ENCODE measurements at regions not wholly inside any gene's neighbourhood (a gene's known extent, or its start where the extent isn't known, plus 50 kb on each side); places are given as distances from the start of the nearest gene placed in this dataset.
"Not testable (repeated sequence)": the region's sequence is repeated elsewhere in the genome, so short reads cannot be mapped to it uniquely, and the experiment has no call there.

DNA sequence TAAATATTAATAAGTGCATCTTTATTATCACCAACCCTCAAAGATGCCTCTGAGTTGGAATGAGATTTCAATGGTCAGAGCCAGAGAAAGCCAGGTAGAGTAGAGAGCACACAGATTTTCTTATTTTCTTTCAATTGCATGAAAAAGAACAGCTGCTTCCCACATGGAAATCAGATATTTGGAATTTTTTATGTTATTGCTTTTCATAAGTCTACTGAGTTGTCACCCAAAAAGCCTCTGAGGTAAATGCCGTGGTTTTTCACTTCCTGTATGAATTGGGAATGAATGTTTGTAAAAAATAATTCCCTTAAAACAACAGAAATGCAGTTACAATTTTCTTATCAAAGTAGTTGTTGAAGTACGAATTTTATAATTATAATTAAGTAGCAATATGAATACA lies 563.1 kb downstream of the RFPL4B start:
- H3K4me1 Mint-ChIP-seq = no peaks in the 10 kb centered on the region
- no peaks in the 10 kb centered on the region for H3K27me3 Mint-ChIP-seq
- no peak overlapping the region for H3K27ac Mint-ChIP-seq
- DNase-seq (no peak), ATAC-seq (no peak)
- no peaks in the 10 kb centered on the region for H3K36me3 Mint-ChIP-seq
- H3K9me3 Mint-ChIP-seq (ENCODE audit: low read depth) = peaks cover 4% of the 10 kb centered on the region
- CTCF ChIA-PET = no interaction called here
- no peak overlapping the region for H3K4me3 Mint-ChIP-seq

DNA sequence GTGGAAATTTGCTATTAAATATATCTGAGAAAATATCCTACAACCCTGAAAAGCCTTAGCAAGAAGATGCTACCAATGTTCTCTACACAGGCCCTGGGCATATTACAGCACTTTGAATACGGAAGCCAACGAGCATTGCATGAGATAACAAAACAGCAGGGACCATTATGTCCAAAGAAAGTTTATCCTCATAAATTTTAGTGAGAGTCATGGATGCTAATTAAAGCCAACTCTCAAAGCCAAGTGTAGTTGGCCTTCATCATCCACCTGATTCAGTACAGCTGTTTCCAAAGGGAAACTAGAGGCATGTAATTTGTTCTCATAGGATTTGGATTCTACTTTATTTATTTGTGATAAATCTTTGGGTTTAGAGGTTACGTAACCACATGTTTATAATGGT lies 564.8 kb downstream of the RFPL4B start:
- CTCF ChIA-PET = no interaction called here
- DNase-seq (no peak), ATAC-seq (no peak)
- Mint-ChIP-seq H3K27me3 (no peaks in the 10 kb centered on the region), H3K27ac (no peak overlapping the region), H3K4me3 (no peak overlapping the region), H3K4me1 (no peaks in the 10 kb centered on the region), H3K36me3 (no peaks in the 10 kb centered on the region), H3K9me3 (ENCODE audit: low read depth) (peaks cover 4% of the 10 kb centered on the region)

DNA sequence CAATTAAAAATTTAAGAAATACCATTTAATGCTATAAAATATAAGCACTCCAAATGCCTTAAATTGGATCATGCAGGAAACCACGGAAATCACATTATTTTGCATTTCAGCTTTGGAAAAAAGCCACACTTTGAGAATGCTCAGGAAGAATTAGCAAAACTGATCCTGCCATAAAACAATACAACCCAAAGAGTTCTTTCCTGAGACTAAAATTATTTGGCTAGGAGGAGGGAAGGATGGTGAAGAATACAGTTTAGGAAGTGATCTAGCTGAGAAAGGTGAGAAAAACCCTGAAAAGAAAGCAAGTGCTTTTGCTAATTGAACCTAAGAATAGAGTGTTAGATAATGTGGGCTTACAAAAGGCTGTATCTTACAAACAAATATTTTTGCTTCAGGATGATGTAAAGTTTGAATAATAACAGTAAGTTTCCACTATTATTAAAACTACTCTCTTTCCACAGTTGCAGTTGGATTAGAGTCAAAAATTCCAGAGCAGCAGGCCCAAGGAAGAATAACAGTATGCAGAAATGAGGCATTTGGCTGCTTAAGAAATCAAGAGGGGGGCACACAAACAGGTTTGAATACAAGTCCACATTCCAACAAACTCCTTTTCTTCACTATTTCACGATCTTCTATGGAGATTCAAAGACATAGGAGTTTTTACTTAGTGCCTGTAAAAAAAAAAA lies 565.4 kb downstream of the RFPL4B start:
- Mint-ChIP-seq H3K36me3 (no peaks in the 10 kb centered on the region), H3K4me3 (no peak overlapping the region), H3K4me1 (no peaks in the 10 kb centered on the region), H3K27ac (no peak overlapping the region), H3K27me3 (no peaks in the 10 kb centered on the region), H3K9me3 (ENCODE audit: low read depth) (peaks cover 4% of the 10 kb centered on the region)
- DNase-seq = no peak
- no peak for ATAC-seq
- CTCF ChIA-PET = no interaction called here

DNA sequence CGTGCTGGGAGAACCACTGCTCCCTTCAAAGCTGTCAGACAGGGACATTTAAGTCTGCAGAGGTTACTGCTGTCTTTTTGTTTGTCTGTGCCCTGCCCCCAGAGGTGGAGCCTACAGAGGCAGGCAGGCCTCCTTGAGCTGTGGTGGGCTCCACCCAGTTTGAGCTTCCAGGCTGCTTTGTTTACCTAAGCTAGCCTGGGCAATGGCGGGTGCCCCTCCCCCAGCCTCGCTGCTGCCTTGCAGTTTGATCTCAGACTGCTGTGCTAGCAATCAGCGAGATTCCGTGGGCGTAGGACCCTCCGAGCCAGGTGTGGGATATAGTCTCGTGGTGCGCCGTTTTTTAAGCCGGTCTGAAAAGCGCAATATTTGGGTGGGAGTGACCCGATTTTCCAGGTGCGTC lies 572.6 kb downstream of the RFPL4B start:
- CTCF ChIA-PET; H3K9me3 Mint-ChIP-seq (ENCODE audit: low read depth); H3K4me3 Mint-ChIP-seq; H3K27ac Mint-ChIP-seq; H3K36me3 Mint-ChIP-seq; H3K4me1 Mint-ChIP-seq; DNase-seq; H3K27me3 Mint-ChIP-seq; ATAC-seq: not testable (repeated sequence)

DNA sequence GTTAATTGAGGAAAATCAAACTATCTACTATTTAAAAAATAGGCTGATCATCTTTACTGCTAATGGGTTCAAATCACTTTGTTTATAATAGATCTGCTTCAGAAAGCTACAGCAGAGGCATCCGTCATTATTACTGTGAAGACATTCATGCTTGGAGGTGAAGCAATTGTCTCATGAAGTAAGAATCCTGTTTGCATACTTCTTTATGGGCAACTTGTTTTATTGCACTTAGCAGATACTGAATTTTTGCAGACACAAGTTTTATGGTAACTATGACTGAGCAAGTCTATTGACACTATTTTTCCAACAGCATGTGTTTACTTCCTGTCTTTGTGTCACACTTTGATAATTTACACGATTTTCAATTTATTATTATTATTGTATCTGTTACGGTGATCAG lies 573.9 kb downstream of the RFPL4B start:
- ATAC-seq (no peak), DNase-seq (no peak)
- H3K27ac Mint-ChIP-seq = no peak overlapping the region
- no peak overlapping the region for H3K4me3 Mint-ChIP-seq
- no peaks in the 10 kb centered on the region for H3K27me3 Mint-ChIP-seq
- peaks cover 3% of the 10 kb centered on the region for H3K9me3 Mint-ChIP-seq (ENCODE audit: low read depth)
- CTCF ChIA-PET = no interaction called here
- H3K4me1 Mint-ChIP-seq = no peaks in the 10 kb centered on the region
- no peaks in the 10 kb centered on the region for H3K36me3 Mint-ChIP-seq

DNA sequence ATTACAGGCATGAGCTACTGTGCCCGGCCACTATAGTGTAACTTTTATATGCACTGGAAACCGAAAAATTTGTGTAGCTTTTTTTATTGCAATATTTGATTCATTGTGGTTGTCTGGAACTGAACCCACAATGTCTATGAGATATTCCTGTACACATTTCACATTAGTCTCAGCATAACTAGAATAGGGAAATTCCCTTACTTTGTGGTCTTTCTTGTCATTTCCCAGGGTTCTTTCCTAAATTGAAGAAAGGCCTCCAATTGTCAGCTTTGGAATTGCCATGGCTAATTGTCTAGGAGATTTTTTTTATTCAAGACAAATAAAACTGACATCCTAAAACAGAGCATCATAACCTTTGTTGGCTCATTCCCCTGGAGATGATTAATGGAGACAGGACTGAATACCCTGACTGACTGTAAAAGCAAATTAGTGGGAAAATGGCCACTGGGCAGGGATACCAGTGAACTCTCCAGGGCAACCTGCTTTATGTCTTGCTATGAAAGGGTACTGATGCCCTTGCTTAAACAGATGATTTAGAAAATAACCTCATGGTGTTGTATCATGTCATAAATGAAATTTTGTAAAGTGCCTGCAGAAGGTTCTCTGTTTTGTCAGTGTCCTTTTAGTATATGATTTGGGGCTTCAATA lies 576.9 kb downstream of the RFPL4B start:
- DNase-seq = no peak
- ATAC-seq = no peak
- no peak overlapping the region for H3K4me3 Mint-ChIP-seq
- H3K36me3 Mint-ChIP-seq = no peaks in the 10 kb centered on the region
- no peaks in the 10 kb centered on the region for H3K27me3 Mint-ChIP-seq
- CTCF ChIA-PET = no interaction called here
- H3K4me1 Mint-ChIP-seq = no peaks in the 10 kb centered on the region
- no peak overlapping the region for H3K27ac Mint-ChIP-seq
- peaks cover 3% of the 10 kb centered on the region for H3K9me3 Mint-ChIP-seq (ENCODE audit: low read depth)

DNA sequence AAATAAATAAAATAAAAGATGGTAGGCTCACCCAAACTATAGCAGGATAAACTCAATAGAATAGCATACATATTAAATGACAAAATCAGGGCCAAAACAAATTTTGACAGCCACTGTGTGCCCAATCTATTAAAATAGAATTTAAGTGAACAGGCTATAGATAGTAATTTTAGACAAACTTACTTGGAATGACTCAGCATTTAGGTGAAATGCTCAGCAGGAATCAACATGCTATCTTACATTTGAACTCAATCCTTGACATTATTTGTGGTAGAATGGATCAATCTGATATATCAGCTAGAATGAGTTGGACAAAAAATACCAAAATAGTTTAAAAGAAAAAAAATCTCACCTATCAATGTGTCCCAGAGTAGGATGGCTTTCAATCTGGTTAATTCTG lies 578.6 kb downstream of the RFPL4B start:
- Mint-ChIP-seq H3K9me3 (ENCODE audit: low read depth) (peaks cover 3% of the 10 kb centered on the region), H3K4me1 (no peaks in the 10 kb centered on the region), H3K4me3 (no peak overlapping the region), H3K36me3 (no peaks in the 10 kb centered on the region), H3K27me3 (no peaks in the 10 kb centered on the region), H3K27ac (no peak overlapping the region)
- CTCF ChIA-PET = no interaction called here
- DNase-seq = no peak
- no peak for ATAC-seq

DNA sequence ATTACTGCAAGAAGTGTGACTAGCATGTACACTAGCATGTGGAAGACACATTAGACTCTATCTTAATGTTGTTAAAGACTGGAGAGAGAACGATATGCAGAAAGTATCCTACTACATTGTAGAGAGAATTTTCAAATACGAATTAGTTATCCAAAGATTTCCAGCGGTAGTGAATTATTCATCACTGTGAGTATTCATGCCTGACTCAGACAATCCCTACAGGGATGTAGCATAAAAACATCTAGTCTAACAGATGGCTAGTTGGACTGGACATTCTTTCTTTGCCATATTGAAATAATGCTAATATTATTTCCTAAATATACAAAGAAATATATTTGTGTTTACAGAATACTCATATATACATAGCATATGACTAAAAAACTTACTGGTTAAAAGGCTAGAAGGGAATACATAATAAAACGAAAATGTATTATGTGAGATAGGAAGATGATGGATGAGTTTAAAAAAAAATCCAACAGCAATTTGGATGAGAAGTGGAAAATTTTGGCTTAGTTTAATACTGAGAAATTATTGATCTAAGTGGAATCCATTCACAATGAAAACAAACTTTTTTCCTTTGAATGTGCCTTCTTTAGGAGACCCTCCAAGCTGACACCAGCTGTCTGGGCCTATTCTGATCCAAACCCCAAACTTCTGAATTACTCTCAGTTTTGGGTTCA lies 580.7 kb downstream of the RFPL4B start:
- peaks cover 4% of the 10 kb centered on the region for H3K9me3 Mint-ChIP-seq (ENCODE audit: low read depth)
- ATAC-seq (no peak), DNase-seq (no peak)
- H3K36me3 Mint-ChIP-seq = no peaks in the 10 kb centered on the region
- no peak overlapping the region for H3K27ac Mint-ChIP-seq
- H3K4me3 Mint-ChIP-seq = no peak overlapping the region
- CTCF ChIA-PET = no interaction called here
- no peaks in the 10 kb centered on the region for H3K27me3 Mint-ChIP-seq
- no peaks in the 10 kb centered on the region for H3K4me1 Mint-ChIP-seq

DNA sequence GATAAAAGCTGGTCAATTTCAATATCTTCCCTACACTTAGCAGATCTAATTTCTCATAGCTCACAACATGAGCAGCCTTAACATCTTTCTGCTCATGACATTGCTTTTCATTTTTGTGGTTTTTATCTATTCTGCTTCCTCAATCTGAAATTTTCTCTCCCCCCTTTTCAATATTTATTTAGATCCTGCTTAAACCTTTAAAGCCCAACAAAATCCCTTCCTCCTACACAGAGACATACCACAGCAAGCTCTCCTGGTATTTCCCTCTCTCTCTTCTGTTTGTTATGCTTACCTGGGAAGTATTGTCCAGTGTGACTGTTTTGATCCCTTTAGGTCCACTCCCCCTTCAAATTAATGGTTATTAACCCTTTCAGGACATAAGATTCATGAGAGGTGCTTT lies 582.5 kb downstream of the RFPL4B start:
- CTCF ChIA-PET = no interaction called here
- H3K27me3 Mint-ChIP-seq = no peaks in the 10 kb centered on the region
- H3K9me3 Mint-ChIP-seq (ENCODE audit: low read depth) = peaks cover 4% of the 10 kb centered on the region
- DNase-seq (no peak), ATAC-seq (no peak)
- H3K36me3 Mint-ChIP-seq = no peaks in the 10 kb centered on the region
- H3K27ac Mint-ChIP-seq = no peak overlapping the region
- H3K4me3 Mint-ChIP-seq = no peak overlapping the region
- H3K4me1 Mint-ChIP-seq = no peaks in the 10 kb centered on the region

DNA sequence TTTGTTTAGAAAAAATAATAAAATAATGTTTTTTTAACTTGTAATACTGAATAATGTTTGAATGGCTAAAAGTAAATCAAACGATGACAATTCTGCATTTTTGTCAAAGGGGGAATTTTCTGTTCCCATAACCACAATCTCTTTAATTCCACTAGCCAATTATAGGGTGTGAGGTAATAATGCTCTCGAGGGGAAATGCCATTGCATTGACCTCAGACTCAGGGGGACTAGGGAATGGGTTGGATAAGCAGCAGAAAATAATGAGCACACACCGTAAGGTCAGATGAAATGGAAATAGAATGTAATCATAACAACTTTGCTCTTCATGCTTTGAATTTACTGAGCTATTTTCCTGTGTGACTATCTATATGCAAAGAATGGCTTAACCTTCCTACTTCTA lies 584.7 kb downstream of the RFPL4B start:
- Mint-ChIP-seq H3K27ac (no peak overlapping the region), H3K4me1 (no peaks in the 10 kb centered on the region), H3K27me3 (no peaks in the 10 kb centered on the region), H3K4me3 (no peak overlapping the region), H3K36me3 (no peaks in the 10 kb centered on the region), H3K9me3 (ENCODE audit: low read depth) (peaks cover 4% of the 10 kb centered on the region)
- CTCF ChIA-PET = no interaction called here
- ATAC-seq (no peak), DNase-seq (no peak)

DNA sequence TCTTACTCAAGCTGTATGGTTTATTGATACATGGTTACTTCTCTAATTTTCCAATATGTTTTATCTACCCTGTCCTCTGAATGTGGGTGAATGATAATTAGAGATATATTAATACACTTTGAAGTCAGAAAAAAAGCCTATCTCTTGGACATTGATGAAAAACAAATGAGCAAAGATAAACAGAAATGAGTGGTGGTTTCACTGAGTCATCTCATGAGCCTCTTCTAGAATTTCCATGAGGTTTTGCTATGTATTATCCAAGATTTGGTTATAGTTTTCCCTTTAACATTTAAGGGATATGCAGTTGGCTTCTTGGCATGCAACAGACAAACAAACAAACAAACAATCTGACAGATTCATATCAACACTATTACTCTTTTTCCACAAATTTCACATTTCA lies 586.8 kb downstream of the RFPL4B start:
- CTCF ChIA-PET = no interaction called here
- DNase-seq (no peak), ATAC-seq (no peak)
- no peaks in the 10 kb centered on the region for H3K4me1 Mint-ChIP-seq
- H3K4me3 Mint-ChIP-seq = no peak overlapping the region
- H3K27ac Mint-ChIP-seq = no peak overlapping the region
- peaks cover 7% of the 10 kb centered on the region for H3K9me3 Mint-ChIP-seq (ENCODE audit: low read depth)
- no peaks in the 10 kb centered on the region for H3K36me3 Mint-ChIP-seq
- H3K27me3 Mint-ChIP-seq = no peaks in the 10 kb centered on the region

DNA sequence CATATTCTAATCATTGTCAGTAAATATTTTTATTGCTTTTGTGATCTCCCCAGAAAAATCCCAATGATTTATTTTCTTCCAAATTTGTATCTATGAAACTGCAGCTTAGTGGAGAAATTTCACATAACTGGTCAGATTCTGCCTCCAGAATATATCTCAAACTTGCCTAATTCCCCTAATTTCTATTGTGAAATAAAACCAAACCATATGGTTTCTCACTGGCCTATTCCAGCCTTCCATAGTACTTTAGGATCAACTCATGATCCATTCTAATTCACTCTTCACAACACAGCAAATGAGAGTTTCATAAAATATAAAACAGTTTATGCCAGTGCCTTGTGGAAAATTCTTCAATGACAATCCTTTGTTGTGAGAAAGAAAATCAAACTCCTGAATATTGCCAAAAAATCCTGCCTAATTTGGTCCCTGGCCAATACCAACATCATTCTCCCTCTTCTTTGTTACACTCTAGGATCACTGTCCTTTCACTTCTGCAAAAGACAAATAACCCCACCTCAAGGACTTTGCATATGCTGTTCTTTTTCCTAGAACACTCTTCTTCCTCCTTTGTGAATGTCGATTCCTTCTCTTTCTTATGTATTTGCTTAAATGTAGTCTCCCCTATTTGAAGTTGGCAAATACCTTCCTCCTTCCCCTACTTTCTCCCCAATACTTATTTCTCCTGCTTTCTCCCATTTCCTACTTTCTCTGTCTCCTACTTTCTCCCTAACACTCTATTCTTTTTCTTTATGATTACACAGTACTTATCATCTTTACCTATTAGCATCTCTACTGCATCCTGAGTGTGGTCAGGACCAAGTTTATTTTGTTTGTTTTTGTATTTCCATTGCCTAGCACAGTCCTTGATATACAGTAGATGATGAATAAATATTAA lies 587.5 kb downstream of the RFPL4B start:
- H3K27ac Mint-ChIP-seq = no peak overlapping the region
- DNase-seq = no peak
- H3K4me3 Mint-ChIP-seq = no peak overlapping the region

DNA sequence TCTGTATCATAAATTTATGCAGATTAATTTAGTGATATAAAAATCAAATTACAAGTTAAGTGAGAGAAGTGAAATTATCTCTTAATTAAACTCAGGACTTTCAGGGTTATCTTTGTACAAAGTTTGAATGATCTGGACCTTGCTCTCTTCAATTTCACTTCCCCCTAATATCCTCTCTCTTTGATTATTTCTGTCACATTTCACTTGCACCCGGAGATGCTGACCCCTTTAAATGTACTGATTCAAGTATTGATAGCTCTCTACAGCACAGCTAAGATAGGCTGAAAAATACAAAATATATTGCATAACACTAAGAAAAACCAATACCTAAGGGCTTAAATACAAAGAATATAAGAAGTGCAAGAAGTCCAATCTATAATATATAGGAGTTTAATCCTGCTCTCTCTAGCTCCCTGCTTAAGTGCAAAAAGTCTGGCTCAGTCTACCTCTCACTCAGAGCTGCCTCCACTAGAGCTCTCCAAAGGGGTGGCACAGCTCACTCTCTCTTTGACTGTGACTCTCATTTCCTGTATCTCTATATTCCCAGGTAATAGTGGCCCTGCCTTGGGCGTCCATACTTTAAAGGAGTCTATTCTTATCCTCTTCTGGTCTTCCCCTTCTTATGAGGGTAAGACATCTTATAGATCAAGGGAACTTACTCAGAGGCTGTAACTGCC lies 588.4 kb downstream of the RFPL4B start:
- H3K9me3 Mint-ChIP-seq (ENCODE audit: low read depth) = peaks cover 7% of the 10 kb centered on the region
- H3K4me1 Mint-ChIP-seq = no peaks in the 10 kb centered on the region
- ATAC-seq (no peak), DNase-seq (no peak)
- H3K27ac Mint-ChIP-seq = no peak overlapping the region
- H3K4me3 Mint-ChIP-seq = no peak overlapping the region
- H3K27me3 Mint-ChIP-seq = no peaks in the 10 kb centered on the region
- no peaks in the 10 kb centered on the region for H3K36me3 Mint-ChIP-seq
- CTCF ChIA-PET = no interaction called here

More for the DNA sequence above, 587.5 kb downstream of the RFPL4B start:
- Mint-ChIP-seq H3K9me3 (ENCODE audit: low read depth) (peaks cover 7% of the 10 kb centered on the region), H3K27me3 (no peaks in the 10 kb centered on the region), H3K36me3 (no peaks in the 10 kb centered on the region), H3K4me1 (no peaks in the 10 kb centered on the region)
- CTCF ChIA-PET = no interaction called here
- ATAC-seq = no peak
